GM12873 (cell line): ENCODE measurements at regions not wholly inside any gene's neighbourhood (a gene's known extent, or its start where the extent isn't known, plus 50 kb on each side); places are given as distances from the start of the nearest gene placed in this dataset.

ENCODE experiments used
- CTCF ChIP-seq: IDR thresholded peaks from 2 replicates; pipeline ENCODE4 v1.5.1; 2012; ENCODE audit warnings: low read depth, mild to moderate bottlenecking, moderate library complexity, low read length, control low read depth; ENCODE audit not compliant: insufficient read depth; ENCODE audit errors: missing control alignments

GRCh38 chr6:27642744-27643456 is 170.0 kb upstream of the ZNF184 start:
- no peak for TF ChIP-seq CTCF

DNA sequence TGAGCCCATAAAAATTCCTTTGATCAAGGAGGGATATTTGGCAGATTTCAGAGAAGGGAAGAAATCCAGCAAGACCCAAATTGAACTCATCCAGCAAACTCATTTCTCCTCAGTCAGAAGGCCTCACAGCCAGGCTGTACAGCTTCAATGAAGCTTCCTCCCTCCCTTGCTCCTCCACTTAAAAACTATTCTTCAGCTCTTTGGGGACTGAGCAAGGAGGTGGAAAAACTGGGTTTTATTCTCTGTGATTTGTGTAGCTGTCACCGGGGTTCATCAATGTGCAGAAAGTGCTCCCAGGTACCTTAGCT is 158.7 kb upstream of the ZNF184 start:
- no peak for TF ChIP-seq CTCF

- no peak for TF ChIP-seq CTCF
Measured at GRCh38 chr6:27630727-27631608, 158.1 kb upstream of the ZNF184 start.

DNA sequence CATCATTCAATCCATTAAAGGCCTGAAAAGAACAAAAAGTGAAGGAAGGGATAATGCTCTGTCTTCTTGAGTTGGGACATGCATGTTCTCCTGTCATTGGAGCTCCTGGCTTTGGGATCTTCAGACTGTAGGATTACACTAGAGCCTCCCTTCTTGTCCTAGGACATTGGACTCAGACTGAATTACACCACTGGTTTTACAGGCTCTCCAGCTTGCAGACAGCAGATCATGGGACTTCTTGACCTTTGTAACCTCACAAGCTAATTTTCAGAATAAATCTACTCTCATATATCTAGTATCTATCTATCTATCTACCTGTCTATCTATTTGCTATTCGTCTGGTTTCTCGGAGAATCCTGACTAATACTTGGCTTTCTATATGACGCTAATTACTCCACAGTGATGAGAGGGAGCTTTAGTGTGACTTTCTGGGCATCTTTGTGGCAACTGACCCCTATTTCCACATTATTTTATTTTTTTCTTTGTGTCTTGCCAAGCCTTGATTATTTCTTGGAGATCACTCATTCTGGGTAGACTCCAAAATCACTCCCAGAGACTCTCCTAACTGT is 151.9 kb upstream of the ZNF184 start:
- no peak for TF ChIP-seq CTCF

GRCh38 chr6:27623103-27623502 is 150.2 kb upstream of the ZNF184 start:
- no peak for TF ChIP-seq CTCF

GRCh38 chr6:27619436-27619835 is 146.5 kb upstream of the ZNF184 start:
- no peak for TF ChIP-seq CTCF
